IPS-18c (cell line): ENCODE measurements at regions not wholly inside any gene's neighbourhood (a gene's known extent, or its start where the extent isn't known, plus 50 kb on each side); places are given as distances from the start of the nearest gene placed in this dataset.

Experiments used
- H3K4me3 ChIP-seq: 2 replicates; pipeline ENCODE4 v1.7.0; 2013; ENCODE audit warnings: low read depth, mild to moderate bottlenecking, low read length, moderate library complexity; ENCODE audit not compliant: insufficient read depth
- H3K9me3 ChIP-seq: one replicate; pipeline ENCODE4 v1.6.1; 2013; ENCODE audit warnings: mild to moderate bottlenecking, low read length, moderate library complexity; ENCODE audit not compliant: control insufficient read depth, insufficient read depth

GRCh38 chr18:74023220-74023619, 124.4 kb downstream of the FBXO15 start:
- no peaks in the 10 kb centered on the region for H3K9me3 ChIP-seq
- no peak overlapping the region for H3K4me3 ChIP-seq

DNA sequence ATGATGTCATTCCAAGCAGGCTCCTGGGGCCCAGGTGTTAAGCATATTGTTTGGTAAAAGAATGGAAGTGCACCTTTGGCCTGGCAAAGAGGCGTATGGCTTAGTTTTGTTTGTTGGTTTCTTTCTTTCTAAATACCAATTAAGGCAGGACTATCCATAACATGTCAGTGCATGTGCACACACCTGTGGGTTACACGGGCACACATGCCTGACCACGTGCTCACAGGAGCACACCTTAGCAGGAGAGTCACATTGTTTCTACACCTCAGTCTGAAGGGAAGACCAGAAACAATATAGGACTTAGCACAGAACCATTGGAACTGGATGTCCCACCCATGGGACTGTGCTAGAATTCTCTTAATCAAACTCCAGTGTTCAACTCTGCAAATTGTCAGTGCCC, 127.8 kb downstream of the FBXO15 start:
- H3K9me3 ChIP-seq = no peaks in the 10 kb centered on the region
- no peak overlapping the region for H3K4me3 ChIP-seq

DNA sequence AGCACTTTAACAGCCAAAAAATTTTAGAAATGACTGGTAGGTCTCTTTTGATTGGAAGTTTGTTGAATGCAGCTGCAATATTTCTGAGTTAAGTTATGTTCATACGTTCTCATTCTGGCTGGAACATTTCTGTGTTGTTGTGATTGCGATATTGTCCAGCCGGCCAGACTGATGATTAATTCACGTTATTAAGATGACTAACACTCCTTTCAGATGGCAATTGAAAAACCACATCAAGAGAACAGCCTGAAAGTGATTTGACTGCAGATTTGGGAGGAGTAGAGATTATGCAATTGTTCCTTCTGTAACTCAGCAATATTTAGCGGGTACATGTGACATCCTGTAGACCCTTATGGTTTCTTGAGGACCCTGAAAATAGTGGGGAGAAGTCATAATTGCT, 133.7 kb downstream of the FBXO15 start:
- no peaks in the 10 kb centered on the region for H3K9me3 ChIP-seq

GRCh38 chr18:74012954-74013630, 134.5 kb downstream of the FBXO15 start:
- H3K9me3 ChIP-seq = no peaks in the 10 kb centered on the region

More for the DNA sequence above, 133.7 kb downstream of the FBXO15 start:
- no peak overlapping the region for H3K4me3 ChIP-seq

DNA sequence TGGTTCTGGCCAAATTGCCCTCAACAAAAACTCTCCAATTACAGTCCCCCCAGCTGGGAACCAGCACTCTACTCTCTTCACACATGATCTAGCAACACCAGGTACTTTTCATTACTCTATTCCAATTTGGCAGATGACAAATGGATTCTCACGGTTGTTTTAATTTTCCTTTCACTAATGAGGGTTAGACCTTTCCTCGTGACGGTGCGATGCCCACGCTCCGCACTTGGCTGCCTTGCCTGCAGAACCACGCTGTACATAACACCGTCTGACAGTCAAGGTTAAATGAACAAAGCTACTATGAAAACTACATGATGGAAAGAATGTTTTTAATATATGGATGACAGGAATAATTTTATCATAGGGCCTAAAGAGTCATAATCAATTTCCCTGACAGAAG, 141.5 kb downstream of the FBXO15 start:
- Histone ChIP-seq H3K4me3 (no peak overlapping the region), H3K9me3 (no peaks in the 10 kb centered on the region)

More at GRCh38 chr18:74012954-74013630, 134.5 kb downstream of the FBXO15 start:
- no peak overlapping the region for H3K4me3 ChIP-seq

- H3K9me3 ChIP-seq = no peaks in the 10 kb centered on the region
- H3K4me3 ChIP-seq = no peak overlapping the region
These were observed 142.1 kb downstream of the FBXO15 start for GRCh38 chr18:74005320-74006109.

GRCh38 chr18:73992242-73993022, 155.2 kb downstream of the FBXO15 start:
- no peak overlapping the region for H3K4me3 ChIP-seq
- H3K9me3 ChIP-seq = no peaks in the 10 kb centered on the region

- H3K9me3 ChIP-seq = no peaks in the 10 kb centered on the region
- H3K4me3 ChIP-seq = no peak overlapping the region
These were observed 156.1 kb downstream of the FBXO15 start for GRCh38 chr18:73991570-73991969.

GRCh38 chr18:73990258-73990657, 157.4 kb downstream of the FBXO15 start:
- Histone ChIP-seq H3K9me3 (no peaks in the 10 kb centered on the region), H3K4me3 (no peak overlapping the region)

- no peak overlapping the region for H3K4me3 ChIP-seq
- no peaks in the 10 kb centered on the region for H3K9me3 ChIP-seq
These were observed 160.2 kb downstream of the FBXO15 start for GRCh38 chr18:73987247-73987980.

GRCh38 chr18:73986711-73987110, 160.9 kb downstream of the FBXO15 start:
- H3K4me3 ChIP-seq = no peak overlapping the region
- no peaks in the 10 kb centered on the region for H3K9me3 ChIP-seq

GRCh38 chr18:73985855-73986625, 161.6 kb downstream of the FBXO15 start:
- no peak overlapping the region for H3K4me3 ChIP-seq

DNA sequence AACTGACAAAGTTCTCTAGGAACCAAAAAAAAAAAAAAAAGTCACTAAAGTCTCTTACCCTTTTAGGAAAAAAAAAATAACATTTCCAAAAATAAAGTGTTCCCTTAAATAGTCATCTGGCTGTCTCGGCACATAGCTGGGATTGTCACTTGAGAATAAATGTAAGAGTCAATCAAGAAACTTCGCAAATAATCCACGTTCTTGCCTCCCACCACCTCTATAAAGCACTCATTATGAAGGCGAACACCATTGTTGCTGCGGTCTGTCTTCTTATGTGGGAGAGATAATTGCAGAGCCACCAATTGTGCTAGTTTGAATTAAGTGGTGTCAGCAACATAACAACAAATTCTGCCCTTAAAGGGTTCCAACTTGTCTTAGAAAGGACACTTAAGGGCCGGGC, 163.7 kb downstream of the FBXO15 start:
- Histone ChIP-seq H3K9me3 (no peaks in the 10 kb centered on the region), H3K4me3 (no peak overlapping the region)

More at GRCh38 chr18:73985855-73986625, 161.6 kb downstream of the FBXO15 start:
- no peaks in the 10 kb centered on the region for H3K9me3 ChIP-seq

DNA sequence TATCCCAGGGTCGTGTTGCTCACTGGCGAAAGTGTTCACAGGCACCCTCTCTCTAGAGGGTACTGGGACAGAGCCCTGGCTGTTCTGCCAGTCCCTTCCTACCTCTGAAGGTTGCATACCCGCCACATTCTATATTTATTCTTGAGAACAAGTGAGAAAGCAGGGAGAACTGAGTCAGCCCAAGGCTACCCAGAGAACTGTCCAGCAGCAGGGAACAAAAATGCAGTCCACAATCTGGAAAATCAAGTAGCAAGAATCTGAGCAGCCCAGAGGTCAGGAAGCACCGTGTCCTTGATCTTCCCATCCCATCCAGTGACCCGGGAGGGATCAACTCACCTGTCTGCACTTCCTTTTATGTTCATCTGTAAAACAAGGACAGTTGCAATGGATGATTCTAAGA, 164.1 kb downstream of the FBXO15 start:
- no peaks in the 10 kb centered on the region for H3K9me3 ChIP-seq
- H3K4me3 ChIP-seq = no peak overlapping the region

DNA sequence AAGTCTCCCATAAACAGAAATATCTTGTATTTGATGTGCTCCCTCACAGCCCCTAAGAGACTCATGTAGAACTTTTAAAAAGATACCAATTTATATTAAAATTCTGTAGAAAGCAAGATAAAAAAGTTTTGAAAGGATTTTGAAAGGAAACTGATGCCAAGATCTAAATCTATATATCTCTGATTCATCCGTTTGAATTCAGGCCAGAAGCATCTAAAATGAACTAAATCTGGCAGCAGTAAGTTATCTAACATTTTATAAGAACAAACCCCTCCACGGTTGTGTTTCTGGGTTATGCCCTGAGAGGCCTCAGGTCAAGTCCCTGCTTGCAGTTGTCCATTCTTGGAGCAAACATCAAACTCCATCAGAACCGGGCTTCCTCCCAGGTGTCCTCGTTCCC, 165.8 kb downstream of the FBXO15 start:
- H3K9me3 ChIP-seq = no peaks in the 10 kb centered on the region

GRCh38 chr18:73980289-73980979, 167.2 kb downstream of the FBXO15 start:
- no peak overlapping the region for H3K4me3 ChIP-seq
- H3K9me3 ChIP-seq = no peaks in the 10 kb centered on the region

More for the DNA sequence above, 165.8 kb downstream of the FBXO15 start:
- H3K4me3 ChIP-seq = no peak overlapping the region
